ENCODE measurements at regions not wholly inside any gene's neighbourhood (a gene's known extent, or its start where the extent isn't known, plus 50 kb on each side); places are given as distances from the start of the nearest gene placed in this dataset.

DNA sequence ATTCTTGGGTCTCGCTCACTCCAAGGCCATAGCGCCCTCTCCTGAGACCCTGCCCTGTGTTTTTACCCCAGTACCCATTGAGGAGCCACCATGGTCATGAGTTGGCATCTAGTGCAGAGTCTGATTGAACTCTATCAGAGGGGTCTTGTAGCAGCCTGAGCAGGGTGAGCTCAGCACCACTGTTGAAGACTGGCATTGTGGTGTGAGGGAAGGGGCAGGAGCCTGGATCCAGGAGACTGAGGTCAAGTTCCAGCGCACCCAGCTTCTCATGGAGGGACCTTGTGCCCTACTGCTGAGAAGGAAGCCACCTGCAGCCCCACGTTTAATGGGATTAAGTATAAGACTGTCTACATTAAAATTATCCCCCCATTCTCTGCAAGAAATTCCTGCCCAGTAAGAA lies 65.8 kb upstream of the LARS2 start:
- Mint-ChIP-seq H3K9me3 (ENCODE audit: insufficient read depth) (no peaks in the 10 kb centered on the region), H3K4me3 (no peak overlapping the region), H3K27me3 (peaks cover 18% of the 10 kb centered on the region), H3K27ac (no peak overlapping the region), H3K4me1 (no peaks in the 10 kb centered on the region)
- DNase-seq = no peak
- CTCF ChIA-PET = no interaction called here
- TF ChIP-seq EZH2 (IDR thresholded peaks at IDR 0.05; ENCODE audit: borderline replicate concordance, insufficient read depth, low read depth, low read length, poor library complexity, severe bottlenecking) = no peak
- TF ChIP-seq, protein P1, sequence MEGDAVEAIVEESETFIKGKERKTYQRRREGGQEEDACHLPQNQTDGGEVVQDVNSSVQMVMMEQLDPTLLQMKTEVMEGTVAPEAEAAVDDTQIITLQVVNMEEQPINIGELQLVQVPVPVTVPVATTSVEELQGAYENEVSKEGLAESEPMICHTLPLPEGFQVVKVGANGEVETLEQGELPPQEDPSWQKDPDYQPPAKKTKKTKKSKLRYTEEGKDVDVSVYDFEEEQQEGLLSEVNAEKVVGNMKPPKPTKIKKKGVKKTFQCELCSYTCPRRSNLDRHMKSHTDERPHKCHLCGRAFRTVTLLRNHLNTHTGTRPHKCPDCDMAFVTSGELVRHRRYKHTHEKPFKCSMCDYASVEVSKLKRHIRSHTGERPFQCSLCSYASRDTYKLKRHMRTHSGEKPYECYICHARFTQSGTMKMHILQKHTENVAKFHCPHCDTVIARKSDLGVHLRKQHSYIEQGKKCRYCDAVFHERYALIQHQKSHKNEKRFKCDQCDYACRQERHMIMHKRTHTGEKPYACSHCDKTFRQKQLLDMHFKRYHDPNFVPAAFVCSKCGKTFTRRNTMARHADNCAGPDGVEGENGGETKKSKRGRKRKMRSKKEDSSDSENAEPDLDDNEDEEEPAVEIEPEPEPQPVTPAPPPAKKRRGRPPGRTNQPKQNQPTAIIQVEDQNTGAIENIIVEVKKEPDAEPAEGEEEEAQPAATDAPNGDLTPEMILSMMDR (IDR thresholded peaks at IDR 0.05) = no peak
- no peak overlapping the region for H3K4me3 ChIP-seq (ENCODE audit: control extremely low read depth in 1 of 5, extremely low read depth in 1 of 5, insufficient read depth in 1 of 5, low read depth in 2 of 5, low read length in 4 of 5)
- no peak overlapping the region for H3K27ac ChIP-seq (ENCODE audit: low read length in 2 of 2)
- no peaks in the 10 kb centered on the region for H3K4me1 ChIP-seq (ENCODE audit: control insufficient read depth in 2 of 2, insufficient read depth in 2 of 2, low read length in 2 of 2)
- POLR2A ChIA-PET = no interaction called here
- no peaks in the 10 kb centered on the region for H3K36me3 ChIP-seq (replicated peaks in 1 of 2; ENCODE audit: control extremely low read depth in 1 of 2, control insufficient read depth in 1 of 2, extremely low read depth in 1 of 2, insufficient read depth in 2 of 2, low read length in 1 of 2)
- H4K20me1 ChIP-seq (ENCODE audit: control insufficient read depth, insufficient read depth, low read length, poor library complexity, severe bottlenecking) = no peaks in the 10 kb centered on the region
- no peak for ATAC-seq (ENCODE audit: low read depth)
- no peaks in the 10 kb centered on the region for H3K79me2 ChIP-seq (ENCODE audit: control insufficient read depth, insufficient read depth, low read length)
- WGBS (ENCODE audit: insufficient coverage) = 87% methylated on average over 2 of the region's 4 CpGs
- no peaks in the 10 kb centered on the region for H3K9me3 ChIP-seq (ENCODE audit: control extremely low read depth in 1 of 3, control insufficient read depth in 2 of 3, insufficient read depth in 1 of 3, low read length in 2 of 3)
- no peak overlapping the region for H2AFZ ChIP-seq (ENCODE audit: insufficient read depth, low read depth, low read length, poor library complexity, severe bottlenecking)
- intact Hi-C loops (cut with micrococcal nuclease) = no loop called here
- no peak overlapping the region for H3K4me2 ChIP-seq (replicated peaks; ENCODE audit: low read depth, low read length, poor library complexity, severe bottlenecking)
- peaks cover 0 to 3% (median 0%) of the 10 kb centered on the region in 4 experiments for H3K27me3 ChIP-seq (replicated peaks in 1 of 4; ENCODE audit: control extremely low read depth in 1 of 4, control insufficient read depth in 3 of 4, insufficient read depth in 4 of 4, low read length in 3 of 4)
- no peak overlapping the region for H3K9ac ChIP-seq (ENCODE audit: low read length)

DNA sequence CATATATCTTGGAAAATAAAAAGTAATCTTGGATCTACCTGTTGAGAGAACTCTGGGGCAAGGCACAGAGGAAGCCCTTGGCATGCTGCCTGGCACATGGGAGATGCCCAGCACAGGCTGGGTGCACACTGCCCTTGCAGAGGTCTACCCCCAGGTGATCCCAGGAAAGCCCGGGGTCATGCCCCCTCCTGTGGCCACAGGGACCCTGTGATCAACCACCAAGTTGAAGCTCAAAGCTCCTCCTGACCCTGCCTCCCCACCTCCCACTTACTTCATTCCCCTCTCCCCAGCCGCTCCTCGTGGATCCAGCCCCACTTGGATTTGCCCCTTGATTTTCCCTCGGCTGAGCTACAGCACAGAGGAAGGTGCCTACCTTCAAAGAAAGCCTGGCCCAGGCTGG lies 62.7 kb upstream of the LARS2 start:
- H3K27me3 Mint-ChIP-seq = peaks cover 30% of the 10 kb centered on the region

More for the DNA sequence above, 62.7 kb upstream of the LARS2 start:
- H3K4me3 Mint-ChIP-seq = no peak overlapping the region
- no peak overlapping the region for H3K4me3 ChIP-seq (ENCODE audit: control extremely low read depth in 1 of 5, extremely low read depth in 1 of 5, insufficient read depth in 1 of 5, low read depth in 2 of 5, low read length in 4 of 5)
- 85% methylated on average over 4 of the region's 4 CpGs for WGBS (ENCODE audit: insufficient coverage)
- peaks cover 0 to 7% (median 0%) of the 10 kb centered on the region in 4 experiments for H3K27me3 ChIP-seq (replicated peaks in 1 of 4; ENCODE audit: control extremely low read depth in 1 of 4, control insufficient read depth in 3 of 4, insufficient read depth in 4 of 4, low read length in 3 of 4)
- H3K79me2 ChIP-seq (ENCODE audit: control insufficient read depth, insufficient read depth, low read length) = no peaks in the 10 kb centered on the region
- CTCF ChIA-PET = no interaction called here
- no peaks in the 10 kb centered on the region for H3K9me3 Mint-ChIP-seq (ENCODE audit: insufficient read depth)
- H2AFZ ChIP-seq (ENCODE audit: insufficient read depth, low read depth, low read length, poor library complexity, severe bottlenecking) = no peak overlapping the region
- intact Hi-C loops (cut with micrococcal nuclease) = no loop called here
- POLR2A ChIA-PET = no interaction called here
- H3K4me1 ChIP-seq (ENCODE audit: control insufficient read depth in 2 of 2, insufficient read depth in 2 of 2, low read length in 2 of 2) = no peaks in the 10 kb centered on the region
- no peak for ATAC-seq (ENCODE audit: low read depth)
- no peaks in the 10 kb centered on the region for H3K36me3 ChIP-seq (replicated peaks in 1 of 2; ENCODE audit: control extremely low read depth in 1 of 2, control insufficient read depth in 1 of 2, extremely low read depth in 1 of 2, insufficient read depth in 2 of 2, low read length in 1 of 2)
- no peak overlapping the region for H3K9ac ChIP-seq (ENCODE audit: low read length)
- H3K27ac ChIP-seq (ENCODE audit: low read length in 2 of 2) = no peak overlapping the region
- no peaks in the 10 kb centered on the region for H4K20me1 ChIP-seq (ENCODE audit: control insufficient read depth, insufficient read depth, low read length, poor library complexity, severe bottlenecking)
- TF ChIP-seq, protein P1 (IDR thresholded peaks at IDR 0.05) = no peak
- no peak for TF ChIP-seq EZH2 (IDR thresholded peaks at IDR 0.05; ENCODE audit: borderline replicate concordance, insufficient read depth, low read depth, low read length, poor library complexity, severe bottlenecking)
- no peak for DNase-seq
- H3K9me3 ChIP-seq (ENCODE audit: control extremely low read depth in 1 of 3, control insufficient read depth in 2 of 3, insufficient read depth in 1 of 3, low read length in 2 of 3) = no peaks in the 10 kb centered on the region
- no peak overlapping the region for H3K27ac Mint-ChIP-seq
- H3K4me2 ChIP-seq (replicated peaks; ENCODE audit: low read depth, low read length, poor library complexity, severe bottlenecking) = no peak overlapping the region
- no peaks in the 10 kb centered on the region for H3K4me1 Mint-ChIP-seq

Data from B cell (primary cell).